8988T (cell line): ENCODE measurements at regions not wholly inside any gene's neighbourhood (a gene's known extent, or its start where the extent isn't known, plus 50 kb on each side); places are given as distances from the start of the nearest gene placed in this dataset.

Experiments
- DNase-seq: peaks from one replicate; pipeline ENCODE4 v3.0.0; 2011

GRCh38 chr3:104546301-104546700 is 820.4 kb upstream of the ALCAM start:
- DNase-seq: no peak

GRCh38 chr3:104547031-104547430 is 819.7 kb upstream of the ALCAM start:
- no peak for DNase-seq

DNA sequence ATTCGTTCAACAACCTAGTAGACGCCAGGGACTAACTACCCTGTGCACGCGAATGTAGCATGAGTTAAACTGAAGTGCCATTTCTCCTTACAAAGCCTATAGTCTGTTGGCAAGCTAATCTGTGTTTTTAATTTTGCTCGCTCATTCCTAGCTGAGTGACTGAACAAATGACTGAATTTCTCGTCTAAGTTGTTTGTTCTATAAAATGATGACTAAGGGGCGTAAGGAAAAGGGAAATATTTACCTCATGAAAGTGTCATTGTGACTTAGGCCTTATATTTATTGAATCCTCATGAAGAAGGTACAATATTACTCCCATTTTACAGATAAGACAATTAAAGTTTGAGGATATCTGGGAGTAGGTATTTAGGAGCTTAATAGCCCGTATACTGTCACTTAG is 818.3 kb upstream of the ALCAM start:
- no peak for DNase-seq

GRCh38 chr3:104549099-104549714 is 817.5 kb upstream of the ALCAM start:
- DNase-seq: no peak

GRCh38 chr3:104553121-104553520 is 813.6 kb upstream of the ALCAM start:
- no peak for DNase-seq

GRCh38 chr3:104554425-104554824 is 812.3 kb upstream of the ALCAM start:
- DNase-seq: no peak

DNA sequence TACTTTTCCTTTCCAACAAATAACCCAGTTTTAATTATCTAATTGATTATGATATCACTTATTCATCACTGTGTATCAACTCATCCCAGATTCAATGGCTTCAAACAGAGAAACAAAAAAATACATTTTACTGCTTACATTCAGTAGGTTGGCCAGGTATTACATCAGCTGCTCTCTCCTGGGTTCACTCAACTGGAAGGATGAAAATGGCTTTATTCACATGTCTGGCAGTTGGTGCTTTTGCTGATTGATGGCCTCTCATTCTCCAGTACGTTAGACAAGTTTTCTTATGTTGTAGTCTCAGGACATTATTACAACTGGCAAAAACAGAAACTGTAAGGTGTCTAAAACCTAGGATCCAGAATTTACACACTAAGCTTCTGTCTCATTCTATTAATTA is 811.0 kb upstream of the ALCAM start:
- no peak for DNase-seq

- DNase-seq: no peak
Measured at GRCh38 chr3:104556372-104557078, 810.2 kb upstream of the ALCAM start.

- DNase-seq: no peak
Measured at GRCh38 chr3:104561324-104561723, 805.4 kb upstream of the ALCAM start.

DNA sequence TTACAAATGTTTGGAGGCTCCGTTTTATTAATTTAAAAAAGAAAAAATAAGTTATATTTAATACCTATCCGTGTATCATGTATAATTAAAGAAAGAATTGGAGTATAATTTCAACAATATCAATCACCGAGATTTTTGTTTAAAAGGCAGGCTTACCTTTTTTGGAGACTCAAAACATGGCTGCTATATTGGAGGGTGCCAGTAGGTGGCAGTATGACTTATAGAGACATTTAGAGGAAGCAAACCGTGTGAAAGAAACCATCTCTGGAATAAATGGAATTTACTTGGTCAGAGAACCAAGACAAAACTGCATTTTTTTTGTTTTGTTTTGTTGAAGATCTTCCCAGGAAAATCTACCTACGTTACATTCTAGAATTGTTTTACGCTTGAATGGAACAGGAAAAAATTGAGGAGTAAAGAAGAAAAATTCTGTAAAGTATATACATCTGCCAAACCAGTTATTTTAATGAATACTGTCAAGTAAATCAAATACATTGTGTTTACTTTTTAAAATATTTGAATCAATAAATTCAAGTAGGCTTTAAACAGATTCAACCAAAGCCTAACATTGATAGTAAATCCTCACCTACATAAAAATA is 802.6 kb upstream of the ALCAM start:
- peak; percentile 10 for DNase-seq

- DNase-seq: no peak
Measured at GRCh38 chr3:104566054-104566453, 800.7 kb upstream of the ALCAM start.

- DNase-seq: no peak
Measured at GRCh38 chr3:104575634-104576033, 791.1 kb upstream of the ALCAM start.

DNA sequence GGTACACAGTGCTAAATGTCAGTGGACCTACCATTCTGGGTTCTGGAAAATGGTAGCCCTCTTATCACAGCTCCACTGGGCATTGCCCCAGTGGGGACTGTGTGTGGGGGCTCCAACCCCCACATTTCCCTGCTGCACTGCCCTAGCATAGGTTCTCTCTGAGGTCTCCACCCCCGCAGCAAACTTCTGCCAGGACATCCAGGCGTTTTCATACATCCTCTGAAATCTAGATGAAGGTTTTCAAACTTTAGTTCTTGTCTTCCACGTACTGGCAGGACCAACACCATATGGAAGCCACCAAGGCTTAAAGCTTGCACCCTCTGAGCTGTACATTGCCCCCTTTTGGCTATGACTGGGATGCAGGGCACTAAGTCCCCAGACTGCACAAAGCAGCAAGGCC is 788.2 kb upstream of the ALCAM start:
- DNase-seq: no peak

DNA sequence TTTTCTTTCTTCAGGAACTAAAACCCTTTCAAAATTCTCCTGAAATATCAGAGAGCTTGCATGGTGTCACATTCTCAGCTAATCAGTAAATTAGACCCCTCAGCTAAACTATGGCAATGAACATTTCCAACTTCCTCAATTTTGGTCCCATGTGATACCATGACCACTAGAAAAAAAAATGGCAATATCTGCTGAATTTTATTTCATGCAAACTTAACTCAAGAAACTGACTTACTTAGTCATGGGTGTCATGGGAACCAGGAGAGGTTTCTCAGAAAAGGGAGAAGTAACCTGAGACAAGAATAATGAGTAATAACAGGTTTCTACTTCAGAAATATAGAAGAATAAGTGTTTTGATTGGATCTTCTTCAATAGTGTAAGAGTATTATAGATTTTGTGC is 784.6 kb upstream of the ALCAM start:
- DNase-seq: no peak

GRCh38 chr3:104584682-104585081 is 782.0 kb upstream of the ALCAM start:
- no peak for DNase-seq

DNA sequence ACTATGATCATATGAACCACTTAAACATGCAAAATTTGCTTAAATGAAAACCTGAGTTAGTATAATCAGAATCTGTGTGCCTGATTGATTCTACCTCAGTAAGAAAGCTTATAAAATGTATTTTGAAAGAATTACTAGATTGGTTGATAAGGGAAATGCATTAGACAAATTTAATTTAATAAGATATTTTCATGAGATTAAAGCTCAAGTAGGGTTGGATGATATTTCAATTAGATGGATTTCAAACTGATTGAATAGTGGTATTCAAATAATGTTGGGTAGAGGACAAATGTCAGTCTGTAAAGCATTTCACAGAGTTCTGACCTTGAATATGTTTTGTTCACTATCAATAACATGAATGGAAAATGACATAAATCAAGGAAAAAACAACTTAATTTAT is 780.4 kb upstream of the ALCAM start:
- no peak for DNase-seq

DNA sequence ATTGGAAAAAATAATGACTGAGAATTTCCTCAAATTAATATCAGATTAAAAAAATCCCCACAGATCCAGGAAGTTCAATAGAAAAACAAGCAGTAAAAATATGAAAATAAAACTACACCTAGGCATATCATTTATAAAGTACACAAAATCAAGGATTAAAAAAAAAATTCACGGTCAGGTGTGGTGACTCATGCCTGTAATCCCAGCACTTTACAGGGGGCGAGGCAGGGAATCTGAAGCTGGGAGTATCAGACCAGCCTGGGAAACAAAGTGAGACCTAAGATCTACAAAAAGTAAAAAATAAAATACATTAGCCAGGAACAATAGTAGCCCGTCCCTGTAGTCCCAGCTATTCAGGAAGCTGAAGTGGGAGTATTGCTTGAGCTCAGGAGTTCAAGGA is 778.3 kb upstream of the ALCAM start:
- DNase-seq: no peak

GRCh38 chr3:104591776-104592175 is 774.9 kb upstream of the ALCAM start:
- DNase-seq: no peak

GRCh38 chr3:104594491-104594890 is 772.2 kb upstream of the ALCAM start:
- no peak for DNase-seq

- DNase-seq: no peak
Measured at GRCh38 chr3:104596054-104596453, 770.7 kb upstream of the ALCAM start.

DNA sequence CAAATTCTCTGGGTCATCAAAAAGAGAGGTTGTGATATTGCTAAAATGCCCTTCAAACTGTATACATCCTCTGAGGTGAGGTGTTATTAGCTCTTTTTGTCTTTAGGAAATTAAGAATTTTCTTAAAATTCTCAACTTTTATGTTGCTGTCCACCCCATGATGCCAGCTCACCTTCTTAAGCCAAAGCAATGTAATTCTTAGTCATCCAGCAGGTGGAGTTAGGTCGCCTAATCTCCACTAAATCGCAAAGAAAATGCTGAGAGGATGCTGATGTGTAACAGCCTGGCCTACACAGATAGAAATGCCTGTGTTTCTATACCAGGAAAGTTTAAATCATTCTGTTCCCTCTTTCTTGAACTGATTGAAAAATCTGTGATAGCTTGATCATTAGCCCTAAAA is 770.2 kb upstream of the ALCAM start:
- no peak for DNase-seq

DNA sequence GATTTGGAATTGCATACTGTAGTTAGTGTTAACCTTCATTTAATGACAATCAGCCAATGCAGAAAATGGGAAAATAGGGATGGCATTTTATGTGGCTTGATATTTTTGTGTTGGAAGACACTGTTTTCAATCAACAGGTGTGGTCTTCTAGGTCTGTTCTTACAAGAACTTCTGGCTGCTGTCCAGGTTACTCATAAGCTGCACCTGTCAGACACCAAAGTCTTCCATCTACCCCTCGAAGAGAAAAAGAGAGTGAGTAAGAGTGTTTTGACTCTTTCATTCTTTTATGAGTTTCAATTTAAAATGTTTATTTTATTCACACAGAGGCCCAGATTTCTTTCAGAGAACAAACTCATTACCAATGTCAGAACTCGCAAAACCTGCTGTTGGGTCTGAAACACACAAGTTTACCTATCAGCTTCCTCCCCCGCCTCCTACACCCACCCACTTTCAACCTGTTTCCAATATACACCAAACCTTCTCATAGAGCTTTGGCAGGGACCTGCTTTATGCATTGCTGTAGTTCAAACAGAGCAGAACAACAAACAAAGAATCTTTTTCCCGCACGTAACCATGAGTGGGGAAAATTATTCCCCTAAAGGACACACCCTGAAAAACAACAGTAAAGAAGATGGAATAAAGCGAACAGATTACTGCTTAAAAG is 767.7 kb upstream of the ALCAM start:
- no peak for DNase-seq

GRCh38 chr3:104604326-104605010 is 762.2 kb upstream of the ALCAM start:
- DNase-seq: no peak
